ENCODE measurements at regions not wholly inside any gene's neighbourhood (a gene's known extent, or its start where the extent isn't known, plus 50 kb on each side); places are given as distances from the start of the nearest gene placed in this dataset.

DNA sequence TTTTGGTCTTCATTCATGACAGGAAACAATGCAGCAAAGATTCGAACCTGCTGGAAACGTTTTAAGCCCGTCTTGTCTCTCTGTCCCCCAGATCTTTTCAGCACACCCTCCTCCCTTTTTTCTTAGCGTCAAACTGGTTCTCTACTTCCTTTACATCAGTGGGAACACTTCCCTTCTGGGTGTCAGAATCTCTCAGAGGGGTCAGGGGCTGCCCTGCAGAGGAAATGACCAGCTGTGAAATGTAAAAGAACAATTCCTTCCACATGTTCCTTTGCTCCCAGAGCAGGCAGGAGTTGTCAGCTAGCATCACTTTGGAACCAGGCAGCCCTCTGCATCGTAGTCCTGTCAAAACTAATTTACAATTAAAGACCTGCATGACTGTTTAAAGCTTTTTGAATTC is 619.0 kb downstream of the TFAP2A start:
- CTCF ChIA-PET = interaction anchor here (0.6 kb wide), 1 partner anchor 23 kb away, joined by 4 read pairs; no protein-coding TSS in a partner anchor
- H3K27me3 Mint-ChIP-seq (ENCODE audit: unreplicated experiment) = no peaks in the 10 kb centered on the region

GRCh38 chr6:9789201-9789600 is 625.7 kb downstream of the TFAP2A start:
- DNase-seq = no peak
- BruUV-seq (replicated peaks) = no TSS peak
- intact Hi-C loops (cut with micrococcal nuclease; ENCODE audit: unreplicated experiment) = no loop called here
- TF ChIP-seq CTCF (IDR thresholded peaks at IDR 0.05; ENCODE audit: unreplicated experiment) = no peak
- CTCF ChIA-PET = no interaction called here
- Mint-ChIP-seq H3K4me1 (ENCODE audit: low read depth, unreplicated experiment) (no peaks in the 10 kb centered on the region), H3K27ac (ENCODE audit: unreplicated experiment) (no peak overlapping the region), H3K4me3 (ENCODE audit: low read depth, unreplicated experiment) (no peak overlapping the region), H3K27me3 (ENCODE audit: unreplicated experiment) (no peaks in the 10 kb centered on the region), H3K36me3 (ENCODE audit: insufficient read depth, unreplicated experiment) (no peaks in the 10 kb centered on the region), H3K9me3 (ENCODE audit: low read depth, unreplicated experiment) (no peaks in the 10 kb centered on the region)

More for the DNA sequence above, 619.0 kb downstream of the TFAP2A start:
- no TSS peak for BruUV-seq (replicated peaks)
- TF ChIP-seq CTCF (IDR thresholded peaks at IDR 0.05; ENCODE audit: unreplicated experiment) = no peak
- no peaks in the 10 kb centered on the region for H3K4me1 Mint-ChIP-seq (ENCODE audit: low read depth, unreplicated experiment)
- intact Hi-C loops (cut with micrococcal nuclease; ENCODE audit: unreplicated experiment) = no loop called here
- H3K9me3 Mint-ChIP-seq (ENCODE audit: low read depth, unreplicated experiment) = no peaks in the 10 kb centered on the region
- H3K4me3 Mint-ChIP-seq (ENCODE audit: low read depth, unreplicated experiment) = no peak overlapping the region
- no peak overlapping the region for H3K27ac Mint-ChIP-seq (ENCODE audit: unreplicated experiment)
- no peak for DNase-seq
- no peaks in the 10 kb centered on the region for H3K36me3 Mint-ChIP-seq (ENCODE audit: insufficient read depth, unreplicated experiment)

DNA sequence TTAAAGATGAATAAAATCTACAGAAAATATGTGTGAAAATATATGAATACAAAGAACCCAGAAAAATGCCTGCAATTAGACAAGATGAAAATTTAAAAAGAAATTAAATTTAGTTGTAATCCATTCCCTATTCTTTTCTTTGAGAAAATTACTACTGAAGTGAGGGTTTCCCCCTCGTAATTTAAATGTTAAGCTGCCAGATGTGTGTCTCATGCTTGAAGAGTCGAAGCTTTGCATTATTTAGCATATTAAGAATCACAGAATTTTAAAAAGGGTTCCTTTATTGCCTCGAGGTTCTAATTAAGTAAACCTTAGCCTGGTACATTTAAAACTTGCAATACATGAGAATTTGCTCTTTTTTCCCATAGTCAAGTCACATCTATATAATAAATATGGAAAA is 630.1 kb downstream of the TFAP2A start:
- no peak for TF ChIP-seq CTCF (IDR thresholded peaks at IDR 0.05; ENCODE audit: unreplicated experiment)
- DNase-seq = no peak
- no peak overlapping the region for H3K4me3 Mint-ChIP-seq (ENCODE audit: low read depth, unreplicated experiment)
- CTCF ChIA-PET = no interaction called here
- intact Hi-C loops (cut with micrococcal nuclease; ENCODE audit: unreplicated experiment) = no loop called here
- peaks cover 2% of the 10 kb centered on the region for H3K9me3 Mint-ChIP-seq (ENCODE audit: low read depth, unreplicated experiment)
- H3K27ac Mint-ChIP-seq (ENCODE audit: unreplicated experiment) = no peak overlapping the region
- no peaks in the 10 kb centered on the region for H3K36me3 Mint-ChIP-seq (ENCODE audit: insufficient read depth, unreplicated experiment)
- no TSS peak for BruUV-seq (replicated peaks)
- H3K4me1 Mint-ChIP-seq (ENCODE audit: low read depth, unreplicated experiment) = no peaks in the 10 kb centered on the region
- no peaks in the 10 kb centered on the region for H3K27me3 Mint-ChIP-seq (ENCODE audit: unreplicated experiment)

GRCh38 chr6:9783567-9783966 is 631.3 kb downstream of the TFAP2A start:
- H3K27me3 Mint-ChIP-seq (ENCODE audit: unreplicated experiment) = no peaks in the 10 kb centered on the region
- TF ChIP-seq CTCF (IDR thresholded peaks at IDR 0.05; ENCODE audit: unreplicated experiment) = no peak
- BruUV-seq (replicated peaks) = no TSS peak
- intact Hi-C loops (cut with micrococcal nuclease; ENCODE audit: unreplicated experiment) = no loop called here
- CTCF ChIA-PET = interaction anchor here (0.6 kb wide), 1 partner anchor 439 kb away, joined by 3 read pairs; no protein-coding TSS in a partner anchor
- H3K36me3 Mint-ChIP-seq (ENCODE audit: insufficient read depth, unreplicated experiment) = no peaks in the 10 kb centered on the region
- H3K4me3 Mint-ChIP-seq (ENCODE audit: low read depth, unreplicated experiment) = no peak overlapping the region
- peaks cover 2% of the 10 kb centered on the region for H3K9me3 Mint-ChIP-seq (ENCODE audit: low read depth, unreplicated experiment)
- no peak for DNase-seq
- H3K4me1 Mint-ChIP-seq (ENCODE audit: low read depth, unreplicated experiment) = no peaks in the 10 kb centered on the region
- H3K27ac Mint-ChIP-seq (ENCODE audit: unreplicated experiment) = no peak overlapping the region
